GM18873 (cell line): ENCODE measurements at regions not wholly inside any gene's neighbourhood (a gene's known extent, or its start where the extent isn't known, plus 50 kb on each side); places are given as distances from the start of the nearest gene placed in this dataset.
"Not testable (repeated sequence)": the region's sequence is repeated elsewhere in the genome, so short reads cannot be mapped to it uniquely, and the experiment has no call there.

Experiments
- ATAC-seq: cut with Tn5 transposase; IDR thresholded peaks from one replicate; pipeline ENCODE4 v1.9.1; 2021; ENCODE audit warnings: mild to moderate bottlenecking, moderate library complexity, moderate number of reproducible peaks; ENCODE audit not compliant: unreplicated experiment, low FRiP score

- no peak for ATAC-seq
These were observed 931.0 kb downstream of the STIM2 start for GRCh38 chr4:27791640-27792039.

GRCh38 chr4:27807207-27807606 is 946.6 kb downstream of the STIM2 start:
- no peak for ATAC-seq

- no peak for ATAC-seq
These were observed 951.3 kb downstream of the STIM2 start for GRCh38 chr4:27811948-27812347.

GRCh38 chr4:27813226-27813625 is 952.6 kb downstream of the STIM2 start:
- not testable (repeated sequence) for ATAC-seq

GRCh38 chr4:27813699-27814425 is 953.2 kb downstream of the STIM2 start:
- ATAC-seq: not testable (repeated sequence)

- no peak for ATAC-seq
These were observed 958.6 kb downstream of the STIM2 start for GRCh38 chr4:27819246-27819645.

- no peak for ATAC-seq
These were observed 968.2 kb downstream of the STIM2 start for GRCh38 chr4:27828843-27829242.

GRCh38 chr4:27830251-27830650 is 969.6 kb downstream of the STIM2 start:
- no peak for ATAC-seq

GRCh38 chr4:27835851-27836250 is 975.2 kb downstream of the STIM2 start:
- ATAC-seq: no peak

- no peak for ATAC-seq
These were observed 975.9 kb downstream of the STIM2 start for GRCh38 chr4:27836523-27836922.

- no peak for ATAC-seq
These were observed 983.1 kb downstream of the STIM2 start for GRCh38 chr4:27843776-27844175.

- no peak for ATAC-seq
These were observed 983.7 kb downstream of the STIM2 start for GRCh38 chr4:27844376-27844775.

GRCh38 chr4:27846951-27847350 is 986.3 kb downstream of the STIM2 start:
- no peak for ATAC-seq

GRCh38 chr4:27861381-27861787 is 1000.7 kb downstream of the STIM2 start:
- no peak for ATAC-seq

- ATAC-seq: peak; percentile 54
These were observed 1001.2 kb downstream of the STIM2 start for GRCh38 chr4:27861802-27862201.

- ATAC-seq: no peak
These were observed 1013.0 kb downstream of the STIM2 start for GRCh38 chr4:27873596-27873995.

- no peak for ATAC-seq
These were observed 1021.1 kb downstream of the STIM2 start for GRCh38 chr4:27881705-27882104.

GRCh38 chr4:27886120-27886519 is 1025.5 kb downstream of the STIM2 start:
- ATAC-seq: no peak

- ATAC-seq: no peak
These were observed 1027.0 kb downstream of the STIM2 start for GRCh38 chr4:27887646-27888045.

- no peak for ATAC-seq
These were observed 1027.9 kb downstream of the STIM2 start for GRCh38 chr4:27888505-27888904.

- ATAC-seq: no peak
These were observed 1034.3 kb downstream of the STIM2 start for GRCh38 chr4:27894951-27895350.

GRCh38 chr4:27908356-27908755 is 1047.7 kb downstream of the STIM2 start:
- ATAC-seq: no peak

GRCh38 chr4:27910227-27910626 is 1049.6 kb downstream of the STIM2 start:
- ATAC-seq: no peak
